K562 (cell line): ENCODE measurements at regions not wholly inside any gene's neighbourhood (a gene's known extent, or its start where the extent isn't known, plus 50 kb on each side); places are given as distances from the start of the nearest gene placed in this dataset.

Experiments
- ATAC-seq: fragments of 200-7000 bp; cut with Tn5 transposase; 3 replicates; pipeline ENCODE4 v1.9.1; 2020; ENCODE audit warnings: moderate library complexity
- BruUV-seq: library from RNA; stranded (reverse); fragments of 400-500 nt; replicated peaks from 2 replicates; lab custom pipeline; 2021; lab: Mats Ljungman, UMichigan
- CTCF ChIA-PET: fragments of 300-600 bp; formaldehyde crosslinking; extraction: SDS; loops from one replicate; lab custom pipeline; 2021; ENCODE audit warnings: low intra/inter-chr PET ratio; lab: Yijun Ruan, JAX
- POLR2A ChIA-PET: fragments of 300-600, 350-650 bp; sonication (Branson Sonifier 250); formaldehyde crosslinking; extraction: SDS; loops from one replicate; lab custom pipeline; 2021; ENCODE audit warnings: antibody characterized with exemption, inconsistent platforms; lab: Yijun Ruan, JAX
- DNase-seq, 4 experiments: peaks; one replicate each; pipeline versions ENCODE4 v3.0.0 to v3.0.0-alpha.2; 2011 to 2018; ENCODE audit warnings: low spot score in 3 of 4, mixed read lengths in 3 of 4; ENCODE audit errors: extremely low read depth in 1 of 4
- FAIRE-seq: peaks from 2 replicates; lab custom pipeline; 2011; peaks lifted over from hg19 to GRCh38; lab: Jason Lieb, UNC
- H2AFZ ChIP-seq: 2 replicates; pipeline ENCODE4 v1.6.0; 2011; ENCODE audit warnings: low read depth, low read length, control low read depth, inconsistent platforms
- H3K27ac ChIP-seq: fragments of 200-600 bp; 3 replicates; pipeline ENCODE4 v1.8.0; 2011; ENCODE audit warnings: low read depth, mild to moderate bottlenecking, control low read depth, inconsistent platforms, low read length, moderate library complexity, mixed read lengths; ENCODE audit errors: extremely low read depth
- H3K27me3 ChIP-seq, 2 experiments: fragments of 300-600 bp in 1 of 2; 2 replicates in 1 of 2; 3 replicates in 1 of 2; pipeline versions ENCODE4 v1.6.0 to v1.8.0; 2011; ENCODE audit warnings: inconsistent platforms in 2 of 2, low read length in 2 of 2, mild to moderate bottlenecking in 1 of 2, mixed read lengths in 1 of 2, moderate library complexity in 1 of 2; ENCODE audit not compliant: control insufficient read depth in 2 of 2, insufficient read depth in 2 of 2
- H3K36me3 ChIP-seq: fragments of 300-600 bp; 3 replicates; pipeline ENCODE4 v1.8.0; 2011; ENCODE audit warnings: mild to moderate bottlenecking, low read length, inconsistent platforms; ENCODE audit not compliant: control insufficient read depth, insufficient read depth
- H3K4me1 ChIP-seq, 2 experiments: fragments of 200-600 bp in 1 of 2; replicated peaks in 1 of 2; 2 replicates in 1 of 2; 3 replicates in 1 of 2; pipeline versions ENCODE4 v1.5.1 to v1.8.0; 2011; ENCODE audit warnings: inconsistent platforms in 2 of 2, low read length in 2 of 2, mild to moderate bottlenecking in 1 of 2, mixed read lengths in 1 of 2, moderate library complexity in 1 of 2; ENCODE audit not compliant: control insufficient read depth in 2 of 2, insufficient read depth in 2 of 2
- H3K4me2 ChIP-seq: 2 replicates; pipeline ENCODE4 v1.6.1; 2011; ENCODE audit warnings: low read length, control low read depth, inconsistent platforms, mixed read lengths; ENCODE audit not compliant: insufficient read depth
- H3K4me3 ChIP-seq: fragments of 200-600 bp; sonication (generic), shearing (Covaris generic); 2 replicates; pipeline ENCODE4 v1.5.1; 2016; ENCODE audit warnings: control low read depth, inconsistent platforms
- H3K79me2 ChIP-seq: fragments of 200-600 bp; 3 replicates; pipeline ENCODE4 v1.8.0; 2011; ENCODE audit warnings: low read length, inconsistent platforms; ENCODE audit not compliant: control insufficient read depth, insufficient read depth
- H3K9ac ChIP-seq, 2 experiments: 2 replicates each; pipeline versions ENCODE4 v1.6.0 to v1.6.1; 2011; ENCODE audit warnings: low read depth in 2 of 2, low read length in 2 of 2, control low read depth in 1 of 2, inconsistent platforms in 1 of 2, mild to moderate bottlenecking in 1 of 2, mixed read lengths in 1 of 2; ENCODE audit not compliant: insufficient read depth in 1 of 2
- H3K9me1 ChIP-seq: one replicate; pipeline ENCODE4 v1.6.0; 2011; ENCODE audit warnings: inconsistent platforms, mild to moderate bottlenecking, low read length, moderate library complexity; ENCODE audit not compliant: control insufficient read depth, insufficient read depth
- H3K9me3 ChIP-seq: replicated peaks from 2 replicates; pipeline ENCODE4 v1.5.1; 2011; ENCODE audit warnings: low read depth, low read length, inconsistent platforms; ENCODE audit not compliant: control insufficient read depth, insufficient read depth
- H4K20me1 ChIP-seq: replicated peaks from 2 replicates; pipeline ENCODE4 v1.6.1; 2011; ENCODE audit warnings: low read length, inconsistent platforms, mixed read lengths; ENCODE audit not compliant: control insufficient read depth, insufficient read depth
- HNRNPUL1 ChIP-seq: fragments of 200-400 bp; formaldehyde crosslinking; IDR thresholded peaks from 2 replicates; pipeline ENCODE4 v1.6.1; 2017; ENCODE audit warnings: low read length
- KLF13 ChIP-seq: fragments of 450-650 bp; IDR thresholded peaks from 2 replicates; pipeline ENCODE4 v1.6.1; 2016; ENCODE audit warnings: missing genetic modification characterization, low read depth, mild to moderate bottlenecking, missing compliant biosample characterization, moderate library complexity, borderline replicate concordance
- MYNN ChIP-seq, 2 experiments: sonication (generic); formaldehyde crosslinking in 1 of 2; IDR thresholded peaks; 2 replicates each; pipeline versions ENCODE4 v1.5.0 to v1.6.1; 2016 to 2020; ENCODE audit warnings: antibody characterized with exemption in 1 of 2, missing genetic modification reagents in 1 of 2
- ZNF232 ChIP-seq: sonication (generic); formaldehyde crosslinking; IDR thresholded peaks from 2 replicates; pipeline ENCODE4 v1.8.0; 2022; ENCODE audit warnings: mild to moderate bottlenecking, missing genetic modification reagents
- WGBS: fragments of 100-300 bp; shearing (Covaris generic); methylation state at CpG from one replicate; pipeline ENCODE4 v1.1.6; 2016; ENCODE audit warnings: low coverage, mixed read lengths; ENCODE audit not compliant: insufficient coverage; ENCODE audit errors: missing lambda C conversion rate; 5-methylcytosine and 5-hydroxymethylcytosine counted together
- in situ Hi-C: fragments of 300-500 bp; cut with MboI; formaldehyde crosslinking; loops from 4 replicates; pipeline ENCODE4 v1.15.0; 2018; ENCODE audit warnings: inconsistent platforms, mixed read lengths
- intact Hi-C: fragments of 100-400 bp; cut with micrococcal nuclease; formaldehyde crosslinking; loops from 2 replicates; pipeline ENCODE4 v1.14.2; 2022
- TF ChIP-seq, protein P1 (sequence below): fragments of 200-400 bp; formaldehyde crosslinking; IDR thresholded peaks from 2 replicates; pipeline ENCODE4 v1.6.1; 2017; ENCODE audit warnings: mild to moderate bottlenecking, low read depth, low read length, moderate library complexity

DNA sequence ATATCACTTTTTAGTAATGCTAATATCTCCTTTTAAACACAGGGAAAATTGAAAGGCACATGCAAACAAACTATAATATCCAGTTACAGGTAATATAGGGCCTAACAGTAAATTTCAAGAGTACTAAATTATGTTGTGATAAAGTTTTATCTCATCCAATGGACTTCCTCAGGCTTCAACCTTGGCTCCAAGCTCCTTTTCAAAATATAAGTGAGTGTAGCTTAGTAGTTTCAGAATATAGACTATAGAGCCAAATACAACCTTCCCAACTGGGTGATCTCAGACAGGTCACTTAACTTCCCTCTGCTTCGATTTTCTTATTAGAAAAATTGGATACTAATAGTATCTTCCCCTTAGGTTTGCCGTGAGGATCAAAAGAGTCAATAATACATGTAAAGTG is 93.5 kb upstream of the PARD3B start:
- H3K36me3 ChIP-seq = no peaks in the 10 kb centered on the region
- H3K9ac ChIP-seq = no peak overlapping the region
- H3K27me3 ChIP-seq = no peaks in the 10 kb centered on the region
- BruUV-seq = no TSS peak
- ATAC-seq (peak; percentile 27; the same call in 2 of the 3 replicates), FAIRE-seq (no peak), DNase-seq (no peak)
- peak overlapping the region; percentile 93 for H2AFZ ChIP-seq
- 14% methylated on average over 2 of the region's 2 CpGs for WGBS
- H3K79me2 ChIP-seq = no peaks in the 10 kb centered on the region
- in situ Hi-C loops = no loop called here
- CTCF ChIA-PET = no interaction called here
- H3K9me3 ChIP-seq = no peaks in the 10 kb centered on the region
- H3K9me1 ChIP-seq = no peaks in the 10 kb centered on the region
- 0 out of 2 replicates have a peak overlapping the region, but pooled peaks have one; percentile 1 for H3K4me2 ChIP-seq
- no peaks in the 10 kb centered on the region for H4K20me1 ChIP-seq
- peak overlapping the region; percentile 28; the same call in 2 of the 3 replicates for H3K27ac ChIP-seq
- H3K4me1 ChIP-seq = peaks cover 0 to 16% of the 10 kb centered on the region in 2 experiments; a peak in 4 of 5 replicates
- POLR2A ChIA-PET = no interaction called here
- intact Hi-C loops = no loop called here
- no peak overlapping the region for H3K4me3 ChIP-seq
- TF ChIP-seq KLF13 (tag) = no peak
- TF ChIP-seq ZNF232 = no peak
- no peak for TF ChIP-seq HNRNPUL1
- TF ChIP-seq MYNN (IDR thresholded peaks at IDR 0.05) = peak; percentile 96
- no peak; the same call in 1 of the 2 replicates for TF ChIP-seq MYNN (CRISPR knock-in tag; IDR thresholded peaks at IDR 0.05)
- TF ChIP-seq, protein P1, sequence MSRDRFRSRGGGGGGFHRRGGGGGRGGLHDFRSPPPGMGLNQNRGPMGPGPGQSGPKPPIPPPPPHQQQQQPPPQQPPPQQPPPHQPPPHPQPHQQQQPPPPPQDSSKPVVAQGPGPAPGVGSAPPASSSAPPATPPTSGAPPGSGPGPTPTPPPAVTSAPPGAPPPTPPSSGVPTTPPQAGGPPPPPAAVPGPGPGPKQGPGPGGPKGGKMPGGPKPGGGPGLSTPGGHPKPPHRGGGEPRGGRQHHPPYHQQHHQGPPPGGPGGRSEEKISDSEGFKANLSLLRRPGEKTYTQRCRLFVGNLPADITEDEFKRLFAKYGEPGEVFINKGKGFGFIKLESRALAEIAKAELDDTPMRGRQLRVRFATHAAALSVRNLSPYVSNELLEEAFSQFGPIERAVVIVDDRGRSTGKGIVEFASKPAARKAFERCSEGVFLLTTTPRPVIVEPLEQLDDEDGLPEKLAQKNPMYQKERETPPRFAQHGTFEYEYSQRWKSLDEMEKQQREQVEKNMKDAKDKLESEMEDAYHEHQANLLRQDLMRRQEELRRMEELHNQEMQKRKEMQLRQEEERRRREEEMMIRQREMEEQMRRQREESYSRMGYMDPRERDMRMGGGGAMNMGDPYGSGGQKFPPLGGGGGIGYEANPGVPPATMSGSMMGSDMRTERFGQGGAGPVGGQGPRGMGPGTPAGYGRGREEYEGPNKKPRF = no peak
